ENCODE measurements at regions not wholly inside any gene's neighbourhood (a gene's known extent, or its start where the extent isn't known, plus 50 kb on each side); places are given as distances from the start of the nearest gene placed in this dataset.

DNA sequence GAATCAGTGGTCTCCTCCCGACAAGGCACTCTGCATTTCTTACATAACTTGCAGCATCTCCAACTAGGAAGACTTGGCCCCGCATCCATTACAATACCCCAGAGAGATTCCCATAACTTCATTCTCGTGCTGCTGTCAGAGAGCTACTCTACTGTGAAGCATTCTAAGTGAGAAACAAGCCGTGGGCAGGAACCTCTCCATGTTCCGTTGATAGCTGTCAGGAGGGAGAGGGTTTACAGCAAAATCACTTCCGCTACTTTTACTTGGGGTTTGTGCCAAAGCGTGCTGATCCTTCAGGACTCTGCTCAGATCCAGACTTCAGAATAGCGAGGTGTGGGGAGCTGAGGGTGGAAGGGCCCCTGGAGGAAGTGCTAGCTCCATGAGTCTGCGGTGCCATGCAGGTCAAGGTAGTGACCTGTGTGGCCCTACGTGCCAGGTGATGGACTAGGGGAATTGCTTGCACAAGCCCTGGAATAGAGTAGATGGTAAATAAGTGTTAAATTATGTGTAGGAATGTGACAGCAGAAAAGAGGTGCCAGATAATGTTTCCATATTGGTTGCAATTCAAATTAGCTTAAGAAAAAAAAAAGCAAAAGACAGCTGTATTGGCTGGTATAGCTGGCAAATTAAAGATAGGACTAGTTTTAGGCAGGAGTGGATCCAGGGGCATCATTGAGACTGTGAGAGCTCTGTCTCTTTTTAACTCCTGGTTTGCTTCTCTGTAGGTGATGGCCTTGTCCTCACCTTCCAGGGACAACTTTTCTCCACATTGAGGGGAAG, 358.5 kb upstream of the ERCC4 start:
- no peaks in the 10 kb centered on the region for H3K27me3 ChIP-seq
- no peak for DNase-seq (ENCODE audit: low spot score in 2 of 2)

GRCh38 chr16:13568803-13569202, 351.2 kb upstream of the ERCC4 start:
- no peaks in the 10 kb centered on the region for H3K4me1 ChIP-seq
- TF ChIP-seq, protein P1, sequence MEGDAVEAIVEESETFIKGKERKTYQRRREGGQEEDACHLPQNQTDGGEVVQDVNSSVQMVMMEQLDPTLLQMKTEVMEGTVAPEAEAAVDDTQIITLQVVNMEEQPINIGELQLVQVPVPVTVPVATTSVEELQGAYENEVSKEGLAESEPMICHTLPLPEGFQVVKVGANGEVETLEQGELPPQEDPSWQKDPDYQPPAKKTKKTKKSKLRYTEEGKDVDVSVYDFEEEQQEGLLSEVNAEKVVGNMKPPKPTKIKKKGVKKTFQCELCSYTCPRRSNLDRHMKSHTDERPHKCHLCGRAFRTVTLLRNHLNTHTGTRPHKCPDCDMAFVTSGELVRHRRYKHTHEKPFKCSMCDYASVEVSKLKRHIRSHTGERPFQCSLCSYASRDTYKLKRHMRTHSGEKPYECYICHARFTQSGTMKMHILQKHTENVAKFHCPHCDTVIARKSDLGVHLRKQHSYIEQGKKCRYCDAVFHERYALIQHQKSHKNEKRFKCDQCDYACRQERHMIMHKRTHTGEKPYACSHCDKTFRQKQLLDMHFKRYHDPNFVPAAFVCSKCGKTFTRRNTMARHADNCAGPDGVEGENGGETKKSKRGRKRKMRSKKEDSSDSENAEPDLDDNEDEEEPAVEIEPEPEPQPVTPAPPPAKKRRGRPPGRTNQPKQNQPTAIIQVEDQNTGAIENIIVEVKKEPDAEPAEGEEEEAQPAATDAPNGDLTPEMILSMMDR (IDR thresholded peaks at IDR 0.05), result no peak
- H3K27ac ChIP-seq, result no peak overlapping the region
- H3K9me3 ChIP-seq, result no peaks in the 10 kb centered on the region
- no peaks in the 10 kb centered on the region for H3K36me3 ChIP-seq
- H3K27me3 ChIP-seq, result no peaks in the 10 kb centered on the region
- intact Hi-C loops (cut with DNase I), result no loop called here
- DNase-seq (ENCODE audit: low spot score in 2 of 2), result no peak
- no peak overlapping the region for H3K4me3 ChIP-seq

More for the DNA sequence above, 358.5 kb upstream of the ERCC4 start:
- Histone ChIP-seq H3K9me3 (no peaks in the 10 kb centered on the region), H3K4me3 (no peak overlapping the region), H3K27ac (no peak overlapping the region), H3K36me3 (no peaks in the 10 kb centered on the region), H3K4me1 (no peaks in the 10 kb centered on the region)
- TF ChIP-seq, protein P1 (IDR thresholded peaks at IDR 0.05), result no peak
- intact Hi-C loops (cut with DNase I), result no loop called here

DNA sequence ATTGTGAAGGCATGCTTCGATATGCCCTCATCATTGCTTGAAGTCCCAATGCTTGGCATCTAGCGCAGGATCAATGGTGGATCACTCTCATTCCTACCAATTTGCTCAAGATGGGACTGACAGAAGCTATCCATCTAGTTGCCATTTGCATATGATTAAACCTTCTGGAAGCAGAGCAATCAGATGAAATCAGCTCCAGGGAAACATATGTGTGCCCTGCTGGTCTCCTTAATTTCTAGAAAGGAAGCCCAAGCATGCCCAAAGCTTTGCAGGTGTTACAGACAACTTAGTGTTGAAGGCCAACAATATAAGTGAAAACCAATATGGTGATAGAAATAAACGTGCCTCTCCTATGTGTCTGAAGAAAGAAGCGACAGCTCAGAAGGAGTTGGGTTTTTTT, 350.0 kb upstream of the ERCC4 start:
- H3K9me3 ChIP-seq, result no peaks in the 10 kb centered on the region
- no peaks in the 10 kb centered on the region for H3K27me3 ChIP-seq
- no peaks in the 10 kb centered on the region for H3K36me3 ChIP-seq
- H3K4me1 ChIP-seq, result no peaks in the 10 kb centered on the region
- TF ChIP-seq, protein P1 (IDR thresholded peaks at IDR 0.05), result no peak
- no peak overlapping the region for H3K27ac ChIP-seq
- H3K4me3 ChIP-seq, result no peak overlapping the region
- DNase-seq (ENCODE audit: low spot score in 2 of 2), result no peak
- intact Hi-C loops (cut with DNase I), result no loop called here

DNA sequence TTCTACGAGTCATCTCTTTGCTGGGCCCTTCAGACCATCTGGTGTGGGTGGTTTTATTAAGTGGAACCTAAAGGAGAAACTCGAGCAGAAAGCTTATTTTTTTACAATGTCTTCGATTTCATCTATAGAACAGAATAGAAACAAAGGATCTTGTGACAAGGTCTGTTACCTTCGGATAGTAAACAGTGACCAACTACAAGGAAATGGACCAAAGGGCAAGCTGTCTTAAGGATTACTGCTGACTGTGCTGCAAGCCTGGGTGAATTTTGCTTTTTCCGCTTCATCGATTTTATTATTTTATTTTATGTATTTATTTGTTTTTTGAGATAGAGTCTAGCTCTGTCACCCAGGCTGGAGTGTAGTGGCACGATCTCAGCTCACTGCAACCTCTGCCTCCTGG, 348.9 kb upstream of the ERCC4 start:
- intact Hi-C loops (cut with DNase I), result no loop called here
- no peaks in the 10 kb centered on the region for H3K4me1 ChIP-seq
- no peaks in the 10 kb centered on the region for H3K27me3 ChIP-seq
- H3K9me3 ChIP-seq, result no peaks in the 10 kb centered on the region
- no peak overlapping the region for H3K4me3 ChIP-seq
- TF ChIP-seq, protein P1 (IDR thresholded peaks at IDR 0.05), result no peak
- H3K36me3 ChIP-seq, result no peaks in the 10 kb centered on the region
- H3K27ac ChIP-seq, result no peak overlapping the region
- DNase-seq (ENCODE audit: low spot score in 2 of 2), result no peak

DNA sequence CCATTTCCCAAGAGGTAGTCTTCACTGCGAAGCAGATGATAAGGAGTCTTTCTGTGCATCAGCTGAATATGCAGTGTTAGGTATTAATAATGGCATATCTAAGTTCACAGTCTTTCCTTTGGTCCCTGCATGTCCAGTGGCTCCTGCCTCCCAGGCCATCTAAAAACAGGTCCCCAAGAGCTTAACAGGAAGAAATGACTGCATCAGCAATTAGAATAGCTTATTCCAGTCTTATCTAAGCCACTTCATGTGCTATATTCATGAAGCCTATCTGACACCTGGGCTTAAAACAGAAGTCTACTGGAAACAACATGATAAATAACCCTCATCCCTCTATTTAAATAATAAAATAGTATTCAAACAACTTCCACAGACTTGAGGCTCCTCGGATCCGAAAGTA, 346.1 kb upstream of the ERCC4 start:
- no peak for DNase-seq (ENCODE audit: low spot score in 2 of 2)
- H3K9me3 ChIP-seq, result no peaks in the 10 kb centered on the region
- H3K27ac ChIP-seq, result no peak overlapping the region
- H3K27me3 ChIP-seq, result no peaks in the 10 kb centered on the region
- intact Hi-C loops (cut with DNase I), result no loop called here
- no peak overlapping the region for H3K4me3 ChIP-seq
- no peaks in the 10 kb centered on the region for H3K36me3 ChIP-seq
- H3K4me1 ChIP-seq, result no peaks in the 10 kb centered on the region
- TF ChIP-seq, protein P1 (IDR thresholded peaks at IDR 0.05), result no peak

Measured in ascending aorta (tissue), 2 donors.